Loucy (cell line): ENCODE measurements at regions not wholly inside any gene's neighbourhood (a gene's known extent, or its start where the extent isn't known, plus 50 kb on each side); places are given as distances from the start of the nearest gene placed in this dataset.

ENCODE experiments used
- H2AFZ ChIP-seq: fragments of 200-600 bp; sonication (generic); 2 replicates; pipeline ENCODE4 v1.6.0; 2016; ENCODE audit warnings: antibody characterized with exemption, mild to moderate bottlenecking, low read length, moderate library complexity
- H3F3A ChIP-seq: fragments of 200-600 bp; 2 replicates; pipeline ENCODE4 v1.6.0; 2016; ENCODE audit warnings: antibody characterized with exemption, low read depth, mild to moderate bottlenecking
- H3K27me3 ChIP-seq: fragments of 200-600 bp; sonication (generic); 2 replicates; pipeline ENCODE4 v1.6.1; 2014; ENCODE audit warnings: low read length, mild to moderate bottlenecking; ENCODE audit not compliant: insufficient read depth, poor library complexity, severe bottlenecking
- H3K36me3 ChIP-seq: fragments of 200-600 bp; sonication (generic); 2 replicates; pipeline ENCODE4 v1.6.1; 2016; ENCODE audit warnings: low read length; ENCODE audit not compliant: insufficient read depth
- H3K4me1 ChIP-seq: fragments of 200-600 bp; sonication (generic); 2 replicates; pipeline ENCODE4 v1.5.1; 2014; ENCODE audit warnings: low read length, mild to moderate bottlenecking; ENCODE audit not compliant: insufficient read depth, poor library complexity, severe bottlenecking
- H3K4me2 ChIP-seq: fragments of 200-600 bp; sonication (generic); 2 replicates; pipeline ENCODE4 v1.6.0; 2014; ENCODE audit warnings: antibody characterized with exemption, low read length, low read depth, mild to moderate bottlenecking; ENCODE audit not compliant: poor library complexity, severe bottlenecking
- H3K4me3 ChIP-seq: fragments of 200-600 bp; sonication (generic); 2 replicates; pipeline ENCODE4 v1.5.1; 2014; ENCODE audit warnings: low read length, mild to moderate bottlenecking, mixed read lengths; ENCODE audit not compliant: poor library complexity, severe bottlenecking
- H3K79me2 ChIP-seq: fragments of 200-600 bp; sonication (generic); 2 replicates; pipeline ENCODE4 v1.6.1; 2014; ENCODE audit warnings: low read length; ENCODE audit not compliant: insufficient read depth
- H3K9ac ChIP-seq: fragments of 200-600 bp; sonication (generic); 2 replicates; pipeline ENCODE4 v1.6.0; 2014; ENCODE audit warnings: mild to moderate bottlenecking, low read depth, low read length, moderate library complexity; ENCODE audit not compliant: poor library complexity, severe bottlenecking
- H3K9me2 ChIP-seq: fragments of 200-600 bp; sonication (generic); replicated peaks from 2 replicates; pipeline ENCODE4 v1.6.1; 2016; ENCODE audit warnings: low read depth, low read length, mixed read lengths
- H3K9me3 ChIP-seq: fragments of 200-600 bp; sonication (generic); 2 replicates; pipeline ENCODE4 v1.6.1; 2014; ENCODE audit warnings: mild to moderate bottlenecking, antibody characterized with exemption, low read length, low read depth; ENCODE audit not compliant: insufficient read depth
- H4K20me1 ChIP-seq: fragments of 200-600 bp; sonication (generic); 2 replicates; pipeline ENCODE4 v1.6.0; 2014; ENCODE audit warnings: antibody characterized with exemption, low read length, mild to moderate bottlenecking; ENCODE audit not compliant: insufficient read depth, poor library complexity, severe bottlenecking
- EZH2phosphoT487 ChIP-seq: fragments of 200-600 bp; IDR thresholded peaks from 2 replicates; pipeline ENCODE4 v1.6.1; 2018; ENCODE audit warnings: antibody characterized with exemption, mild to moderate bottlenecking, moderate library complexity, borderline replicate concordance
- TF ChIP-seq, protein P1 (sequence below): fragments of 200-600 bp; sonication (generic); conservative IDR thresholded peaks from 2 replicates; pipeline ENCODE4 v1.5.1; 2014; ENCODE audit warnings: mild to moderate bottlenecking, antibody characterized with exemption, low read length

DNA sequence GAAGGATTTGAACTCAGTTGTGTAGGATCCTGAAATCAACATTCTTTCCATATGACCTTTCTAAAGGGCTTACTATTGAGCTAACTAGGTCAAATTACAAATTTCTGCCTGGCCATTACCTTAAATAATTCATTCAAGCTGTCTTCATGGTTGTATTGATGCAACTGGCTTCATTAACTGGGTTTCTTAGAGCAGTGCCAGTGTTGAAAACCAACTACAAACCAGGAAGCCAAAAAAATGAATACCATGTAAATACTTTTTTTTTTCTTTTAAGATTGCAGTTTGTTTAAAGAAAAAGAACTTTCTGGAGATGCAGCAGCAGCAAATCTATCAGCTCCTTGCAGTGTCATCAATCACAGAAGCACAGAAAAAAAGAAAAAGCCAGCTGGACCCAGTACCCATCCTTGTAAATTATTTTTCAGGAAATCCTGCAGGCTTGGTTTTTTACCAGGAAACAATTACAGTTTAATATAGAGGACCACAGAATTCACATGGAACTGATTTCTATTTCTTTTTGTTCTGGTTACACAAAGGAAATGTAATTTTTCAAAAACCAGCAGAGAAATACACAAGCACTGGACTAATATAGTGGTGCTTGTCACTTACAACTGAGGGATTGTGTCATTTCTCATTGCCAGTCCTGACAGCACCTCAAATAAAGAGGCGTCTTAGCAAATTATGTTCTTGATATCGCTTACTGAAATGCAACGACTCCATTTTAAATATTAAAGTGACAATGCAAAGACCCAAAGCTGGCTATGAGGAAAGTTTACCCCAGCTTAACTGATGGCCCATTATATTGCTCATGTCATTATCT is 131.9 kb downstream of the TMEM26 start:
- Histone ChIP-seq H3K9me2 (no peaks in the 10 kb centered on the region), H3K9ac (no peak overlapping the region), H2AFZ (no peak overlapping the region), H4K20me1 (no peaks in the 10 kb centered on the region), H3K4me3 (no peak overlapping the region), H3K27me3 (no peaks in the 10 kb centered on the region), H3K79me2 (no peaks in the 10 kb centered on the region), H3K36me3 (no peaks in the 10 kb centered on the region), H3K4me2 (no peak overlapping the region), H3K4me1 (peaks cover 3% of the 10 kb centered on the region), H3K9me3 (no peaks in the 10 kb centered on the region), H3F3A (no peaks in the 10 kb centered on the region)
- no peak for TF ChIP-seq EZH2phosphoT487
- TF ChIP-seq, protein P1, sequence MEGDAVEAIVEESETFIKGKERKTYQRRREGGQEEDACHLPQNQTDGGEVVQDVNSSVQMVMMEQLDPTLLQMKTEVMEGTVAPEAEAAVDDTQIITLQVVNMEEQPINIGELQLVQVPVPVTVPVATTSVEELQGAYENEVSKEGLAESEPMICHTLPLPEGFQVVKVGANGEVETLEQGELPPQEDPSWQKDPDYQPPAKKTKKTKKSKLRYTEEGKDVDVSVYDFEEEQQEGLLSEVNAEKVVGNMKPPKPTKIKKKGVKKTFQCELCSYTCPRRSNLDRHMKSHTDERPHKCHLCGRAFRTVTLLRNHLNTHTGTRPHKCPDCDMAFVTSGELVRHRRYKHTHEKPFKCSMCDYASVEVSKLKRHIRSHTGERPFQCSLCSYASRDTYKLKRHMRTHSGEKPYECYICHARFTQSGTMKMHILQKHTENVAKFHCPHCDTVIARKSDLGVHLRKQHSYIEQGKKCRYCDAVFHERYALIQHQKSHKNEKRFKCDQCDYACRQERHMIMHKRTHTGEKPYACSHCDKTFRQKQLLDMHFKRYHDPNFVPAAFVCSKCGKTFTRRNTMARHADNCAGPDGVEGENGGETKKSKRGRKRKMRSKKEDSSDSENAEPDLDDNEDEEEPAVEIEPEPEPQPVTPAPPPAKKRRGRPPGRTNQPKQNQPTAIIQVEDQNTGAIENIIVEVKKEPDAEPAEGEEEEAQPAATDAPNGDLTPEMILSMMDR = no peak

DNA sequence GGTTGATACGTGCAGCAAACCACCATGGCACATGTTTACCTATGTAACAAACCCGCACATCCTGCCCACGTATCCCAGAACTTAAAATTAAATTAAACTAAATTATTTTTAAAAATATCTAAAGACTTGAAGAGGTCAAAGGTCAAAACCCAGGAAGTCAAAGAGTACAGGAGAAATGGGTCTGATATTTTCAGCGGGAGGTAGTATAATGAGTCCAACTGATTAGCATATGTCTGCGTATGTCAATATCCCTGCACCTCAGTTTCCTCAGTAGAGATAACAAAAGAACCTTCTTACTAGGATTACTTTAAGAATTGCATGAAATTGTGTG is 133.0 kb downstream of the TMEM26 start:
- Histone ChIP-seq H3K9me3 (no peaks in the 10 kb centered on the region), H3K4me1 (peaks cover 3% of the 10 kb centered on the region), H3K36me3 (no peaks in the 10 kb centered on the region), H3K9me2 (no peaks in the 10 kb centered on the region), H3F3A (no peaks in the 10 kb centered on the region), H3K9ac (no peak overlapping the region), H3K27me3 (no peaks in the 10 kb centered on the region), H3K4me3 (no peak overlapping the region), H2AFZ (no peak overlapping the region), H3K4me2 (no peak overlapping the region), H4K20me1 (no peaks in the 10 kb centered on the region), H3K79me2 (no peaks in the 10 kb centered on the region)
- TF ChIP-seq, protein P1 = no peak
- no peak for TF ChIP-seq EZH2phosphoT487

DNA sequence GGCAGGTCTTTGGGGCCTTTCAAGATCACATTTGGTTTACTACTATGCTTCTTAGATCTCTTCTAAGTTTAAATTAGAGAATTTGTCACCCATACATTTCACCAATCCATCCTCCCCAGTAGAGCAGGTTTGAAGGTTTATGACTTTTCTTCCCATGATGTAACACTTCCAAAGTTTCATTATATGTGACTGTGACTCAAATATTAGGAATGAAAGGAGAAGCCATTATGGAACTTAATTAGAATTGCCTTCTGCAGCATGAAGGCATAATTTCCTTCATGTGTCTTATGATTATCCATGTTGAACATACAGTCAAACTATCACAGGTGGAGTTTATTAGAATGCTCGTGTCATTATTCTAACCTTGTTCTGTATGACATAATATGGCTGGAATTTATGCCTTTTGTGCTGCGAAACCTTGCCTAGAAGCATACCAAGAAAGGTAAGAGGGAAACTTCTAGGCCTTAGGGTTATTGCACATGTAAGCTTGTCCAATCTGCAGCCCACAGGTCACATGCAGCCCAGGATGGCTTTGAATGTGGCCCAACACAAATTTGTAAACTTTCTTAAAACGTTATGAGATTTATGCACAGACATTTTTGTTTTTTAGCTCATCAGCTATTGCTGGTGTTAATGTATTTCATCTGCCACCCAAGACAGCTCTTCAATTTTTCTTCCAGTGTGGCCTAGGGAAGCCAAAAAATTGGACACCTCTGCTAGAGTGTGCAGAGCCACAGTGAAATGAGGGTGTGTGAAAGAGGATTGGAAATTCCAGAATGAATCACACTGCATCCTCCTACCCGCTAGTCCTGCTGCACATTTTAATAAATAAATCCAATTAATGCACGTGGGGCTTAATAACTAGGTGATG is 133.6 kb downstream of the TMEM26 start:
- no peaks in the 10 kb centered on the region for H3F3A ChIP-seq
- no peaks in the 10 kb centered on the region for H3K36me3 ChIP-seq
- no peaks in the 10 kb centered on the region for H4K20me1 ChIP-seq
- no peaks in the 10 kb centered on the region for H3K27me3 ChIP-seq
- H3K4me1 ChIP-seq = peaks cover 3% of the 10 kb centered on the region
- no peaks in the 10 kb centered on the region for H3K9me3 ChIP-seq
- H3K79me2 ChIP-seq = no peaks in the 10 kb centered on the region
- H3K4me2 ChIP-seq = no peak overlapping the region
- H3K4me3 ChIP-seq = no peak overlapping the region
- no peak overlapping the region for H2AFZ ChIP-seq
- no peaks in the 10 kb centered on the region for H3K9me2 ChIP-seq
- no peak overlapping the region for H3K9ac ChIP-seq
- TF ChIP-seq, protein P1 = no peak
- no peak for TF ChIP-seq EZH2phosphoT487
